ENCODE measurements at regions not wholly inside any gene's neighbourhood (a gene's known extent, or its start where the extent isn't known, plus 50 kb on each side); places are given as distances from the start of the nearest gene placed in this dataset.

DNA sequence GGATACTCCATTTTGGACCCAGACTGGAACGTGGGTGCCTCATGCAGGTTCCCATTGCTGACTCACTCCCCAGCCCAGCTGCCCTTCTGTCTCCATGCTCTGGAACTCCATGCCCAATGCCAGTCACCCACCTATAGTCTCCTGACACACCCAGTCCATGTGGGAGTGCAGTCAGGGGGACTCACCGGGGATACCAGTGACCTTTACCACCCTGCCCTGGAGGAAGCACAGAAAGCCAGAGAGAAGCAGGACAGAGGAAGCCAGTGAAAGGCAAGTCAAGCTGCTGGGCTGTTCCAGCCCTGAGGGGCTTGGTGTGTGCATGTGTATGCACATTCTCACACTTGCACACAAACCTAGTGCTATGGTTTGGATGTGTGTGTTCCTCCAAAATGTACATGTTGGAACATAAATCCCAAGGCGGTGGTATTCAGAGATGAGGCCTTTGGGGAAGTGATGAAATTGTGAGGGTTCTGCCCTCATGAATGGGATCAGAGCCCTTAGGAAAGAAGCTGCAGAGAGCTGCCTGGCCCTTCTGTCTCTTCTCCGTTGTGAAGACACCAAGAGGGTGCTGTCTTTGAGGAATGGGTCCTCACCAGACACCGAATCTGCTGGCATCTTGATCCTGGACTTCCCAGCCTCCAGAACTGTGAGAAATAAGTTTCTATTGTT is 121.4 kb upstream of the MAFB start:
- TF ChIP-seq MAFK (IDR thresholded peaks at IDR 0.05; ENCODE audit: low read depth, low read length) (no peak), CEBPB (IDR thresholded peaks at IDR 0.05; ENCODE audit: low read depth, low read length) (no peak), KDM5A (IDR thresholded peaks at IDR 0.05; ENCODE audit: low read length) (no peak), JUN (IDR thresholded peaks at IDR 0.05; ENCODE audit: low read depth, low read length) (no peak)
- TF ChIP-seq, protein P1, sequence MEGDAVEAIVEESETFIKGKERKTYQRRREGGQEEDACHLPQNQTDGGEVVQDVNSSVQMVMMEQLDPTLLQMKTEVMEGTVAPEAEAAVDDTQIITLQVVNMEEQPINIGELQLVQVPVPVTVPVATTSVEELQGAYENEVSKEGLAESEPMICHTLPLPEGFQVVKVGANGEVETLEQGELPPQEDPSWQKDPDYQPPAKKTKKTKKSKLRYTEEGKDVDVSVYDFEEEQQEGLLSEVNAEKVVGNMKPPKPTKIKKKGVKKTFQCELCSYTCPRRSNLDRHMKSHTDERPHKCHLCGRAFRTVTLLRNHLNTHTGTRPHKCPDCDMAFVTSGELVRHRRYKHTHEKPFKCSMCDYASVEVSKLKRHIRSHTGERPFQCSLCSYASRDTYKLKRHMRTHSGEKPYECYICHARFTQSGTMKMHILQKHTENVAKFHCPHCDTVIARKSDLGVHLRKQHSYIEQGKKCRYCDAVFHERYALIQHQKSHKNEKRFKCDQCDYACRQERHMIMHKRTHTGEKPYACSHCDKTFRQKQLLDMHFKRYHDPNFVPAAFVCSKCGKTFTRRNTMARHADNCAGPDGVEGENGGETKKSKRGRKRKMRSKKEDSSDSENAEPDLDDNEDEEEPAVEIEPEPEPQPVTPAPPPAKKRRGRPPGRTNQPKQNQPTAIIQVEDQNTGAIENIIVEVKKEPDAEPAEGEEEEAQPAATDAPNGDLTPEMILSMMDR (IDR thresholded peaks at IDR 0.05; ENCODE audit: control extremely low read depth in 1 of 3, insufficient read depth in 1 of 3, low read depth in 1 of 3, low read length in 3 of 3) = no peak
- TF ChIP-seq, protein P2, sequence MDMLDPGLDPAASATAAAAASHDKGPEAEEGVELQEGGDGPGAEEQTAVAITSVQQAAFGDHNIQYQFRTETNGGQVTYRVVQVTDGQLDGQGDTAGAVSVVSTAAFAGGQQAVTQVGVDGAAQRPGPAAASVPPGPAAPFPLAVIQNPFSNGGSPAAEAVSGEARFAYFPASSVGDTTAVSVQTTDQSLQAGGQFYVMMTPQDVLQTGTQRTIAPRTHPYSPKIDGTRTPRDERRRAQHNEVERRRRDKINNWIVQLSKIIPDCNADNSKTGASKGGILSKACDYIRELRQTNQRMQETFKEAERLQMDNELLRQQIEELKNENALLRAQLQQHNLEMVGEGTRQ (IDR thresholded peaks at IDR 0.05; ENCODE audit: low read length) = no peak
